HUES64 (cell line): ENCODE measurements at regions not wholly inside any gene's neighbourhood (a gene's known extent, or its start where the extent isn't known, plus 50 kb on each side); places are given as distances from the start of the nearest gene placed in this dataset.
"Not testable (repeated sequence)": the region's sequence is repeated elsewhere in the genome, so short reads cannot be mapped to it uniquely, and the experiment has no call there.

ENCODE experiments used
- H3K27ac ChIP-seq: 2 replicates; pipeline ENCODE4 v1.7.0; 2013; ENCODE audit warnings: low read depth, low read length, inconsistent platforms
- H3K27me3 ChIP-seq: 2 replicates; pipeline ENCODE4 v1.6.1; 2013; ENCODE audit warnings: mild to moderate bottlenecking, low read length; ENCODE audit not compliant: insufficient read depth
- H3K36me3 ChIP-seq: 2 replicates; pipeline ENCODE4 v1.6.1; 2013; ENCODE audit warnings: mild to moderate bottlenecking, low read length; ENCODE audit not compliant: insufficient read depth
- H3K4me1 ChIP-seq: 2 replicates; pipeline ENCODE4 v1.6.1; 2013; ENCODE audit warnings: mild to moderate bottlenecking, low read length, moderate library complexity; ENCODE audit not compliant: insufficient read depth
- H3K4me3 ChIP-seq: 2 replicates; pipeline ENCODE4 v1.5.1; 2013; ENCODE audit warnings: mild to moderate bottlenecking, low read length, moderate library complexity
- H3K9ac ChIP-seq: 2 replicates; pipeline ENCODE4 v1.6.1; 2013; ENCODE audit warnings: mild to moderate bottlenecking, low read depth, low read length
- H3K9me3 ChIP-seq: 2 replicates; pipeline ENCODE4 v1.6.1; 2013; ENCODE audit warnings: low read depth, low read length; ENCODE audit not compliant: insufficient read depth
- WGBS: fragments of 150-250, 120-280 bp; methylation state at CpG from one replicate; pipeline ENCODE4 v1.1.7; 2013; ENCODE audit warnings: missing lambda C conversion rate; 5-methylcytosine and 5-hydroxymethylcytosine counted together

DNA sequence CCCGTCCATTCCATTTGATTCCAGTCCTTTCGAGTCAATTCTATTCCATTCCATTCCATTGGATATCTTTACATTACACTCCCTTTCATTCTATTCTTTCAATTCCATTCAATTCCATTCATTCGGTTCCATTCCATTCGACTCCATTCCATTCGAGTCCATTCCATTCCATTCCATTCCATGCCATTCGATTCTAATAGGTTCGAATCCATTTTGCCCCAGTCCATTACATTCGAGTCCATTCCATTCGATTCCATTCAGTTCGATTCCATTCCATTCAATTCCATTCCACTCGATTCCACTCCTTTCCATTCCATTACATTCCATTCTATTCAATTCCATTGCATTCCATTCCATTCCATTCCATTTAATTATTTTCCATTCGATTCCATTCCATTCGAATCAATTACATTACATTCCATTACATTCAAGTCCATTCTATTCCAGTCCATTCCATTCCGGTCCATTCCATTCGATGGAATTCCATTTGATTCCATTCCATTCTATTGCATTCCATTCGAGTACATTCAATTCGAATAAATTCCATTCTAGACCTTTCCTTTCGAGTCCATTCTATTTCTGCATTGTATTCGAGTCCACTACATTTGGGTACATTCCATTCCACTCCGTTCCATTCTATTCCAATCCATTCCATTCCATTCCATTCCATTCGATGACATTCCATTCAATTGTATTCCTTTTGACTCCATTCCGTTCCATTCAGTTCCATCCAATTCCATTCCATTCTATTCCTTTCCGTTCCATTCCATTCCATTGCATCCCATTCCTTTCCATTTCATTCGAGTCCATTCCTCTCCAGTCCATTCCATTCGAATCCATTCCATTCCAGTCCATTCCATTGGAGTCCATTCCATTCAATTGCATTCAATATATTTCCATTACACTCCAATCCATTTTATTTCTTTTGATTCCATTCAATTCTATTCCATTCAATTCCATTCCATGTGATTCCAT lies 2604.8 kb upstream of the TPTE start:
- no peak overlapping the region for H3K27ac ChIP-seq
- H3K4me3 ChIP-seq: peak overlapping the region; percentile 1; the same call in 1 of the 2 replicates
- WGBS: 83% methylated on average over 25 of the region's 25 CpGs
- H3K9me3 ChIP-seq: no peaks in the 10 kb centered on the region
- H3K9ac ChIP-seq: no peak overlapping the region
- no peaks in the 10 kb centered on the region for H3K36me3 ChIP-seq
- no peaks in the 10 kb centered on the region for H3K4me1 ChIP-seq
- H3K27me3 ChIP-seq: no peaks in the 10 kb centered on the region

DNA sequence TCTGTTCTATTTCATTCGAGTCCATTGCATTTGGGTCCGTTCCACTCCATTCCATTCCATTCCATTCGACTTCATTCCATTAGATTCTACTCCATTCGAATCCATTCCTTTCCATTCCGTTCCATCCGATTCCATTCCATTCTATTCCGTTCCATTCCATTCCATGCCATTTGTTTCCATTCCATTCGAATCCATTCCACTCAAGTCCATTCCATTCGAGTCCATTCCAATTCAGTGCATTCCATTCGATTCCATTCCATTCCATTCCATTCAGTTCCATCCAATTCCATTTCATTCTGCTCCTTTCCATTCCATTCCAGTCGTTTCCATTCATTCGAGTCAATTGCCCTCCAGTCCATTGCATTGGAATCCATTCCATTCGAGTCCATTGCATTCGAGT lies 2603.7 kb upstream of the TPTE start:
- no peak overlapping the region for H3K9ac ChIP-seq
- H3K27ac ChIP-seq: no peak overlapping the region
- peak overlapping the region; percentile 1; the same call in 1 of the 2 replicates for H3K4me3 ChIP-seq
- WGBS: 81% methylated on average over 14 of the region's 14 CpGs
- H3K27me3 ChIP-seq: no peaks in the 10 kb centered on the region
- no peaks in the 10 kb centered on the region for H3K36me3 ChIP-seq
- H3K9me3 ChIP-seq: no peaks in the 10 kb centered on the region
- H3K4me1 ChIP-seq: no peaks in the 10 kb centered on the region

DNA sequence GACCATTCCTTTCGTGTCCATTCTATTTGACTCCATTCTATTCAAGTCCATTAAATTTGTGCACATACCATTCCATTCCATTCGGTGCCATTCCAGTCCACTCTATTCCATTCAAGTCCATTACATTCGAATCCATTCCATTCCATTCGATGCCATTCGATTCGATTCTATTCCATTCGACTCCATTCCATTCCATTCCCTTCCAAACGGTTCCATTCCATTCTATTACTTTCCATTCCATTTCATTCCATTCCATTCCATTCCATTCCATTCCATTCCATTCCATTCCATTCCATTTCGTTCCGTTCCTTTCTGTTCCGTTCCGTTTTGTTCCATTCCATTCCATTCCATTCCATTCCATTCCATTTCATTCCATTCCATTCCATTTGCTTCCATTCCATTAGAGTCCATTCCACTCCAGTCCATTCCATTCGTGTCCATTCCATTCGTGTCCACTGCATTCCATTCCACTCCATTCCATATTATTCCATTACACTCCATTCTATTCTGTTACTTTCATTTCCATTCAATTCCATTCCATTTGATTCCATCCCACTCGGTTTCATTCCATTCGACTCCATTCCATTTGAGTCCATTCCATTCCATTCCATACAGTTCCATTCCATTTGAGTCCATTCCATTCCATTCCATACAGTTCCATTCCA lies 2595.3 kb upstream of the TPTE start:
- not testable (repeated sequence) for H3K9me3 ChIP-seq

DNA sequence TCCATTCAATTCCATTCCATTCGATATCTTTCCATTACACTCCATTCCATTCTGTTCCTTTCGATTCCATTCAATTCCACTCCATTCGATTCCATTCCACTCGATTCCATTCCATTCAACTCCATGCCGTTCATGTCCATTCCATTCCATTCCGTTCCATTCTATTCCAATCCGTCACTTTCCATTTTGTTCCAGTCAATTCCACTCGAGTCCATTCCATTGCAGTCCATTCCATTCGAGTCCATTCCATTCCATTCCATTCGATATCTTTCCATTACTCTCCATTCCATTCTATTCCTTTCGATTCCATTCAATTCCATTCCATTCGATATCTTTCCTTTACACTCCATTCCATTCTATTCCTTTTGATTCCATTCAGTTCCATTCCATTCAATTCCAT lies 2592.9 kb upstream of the TPTE start:
- not testable (repeated sequence) for H3K27me3 ChIP-seq, H3K9ac ChIP-seq, H3K36me3 ChIP-seq, H3K4me3 ChIP-seq, H3K4me1 ChIP-seq, H3K27ac ChIP-seq, H3K9me3 ChIP-seq
- WGBS: 87% methylated on average over 12 of the region's 12 CpGs

More for the DNA sequence above, 2595.3 kb upstream of the TPTE start:
- H3K9ac ChIP-seq, H3K36me3 ChIP-seq, H3K27ac ChIP-seq, H3K4me1 ChIP-seq, H3K27me3 ChIP-seq: not testable (repeated sequence)
- WGBS: 81% methylated on average over 16 of the region's 16 CpGs
- peak overlapping the region; percentile 2; the same call in 1 of the 2 replicates for H3K4me3 ChIP-seq

DNA sequence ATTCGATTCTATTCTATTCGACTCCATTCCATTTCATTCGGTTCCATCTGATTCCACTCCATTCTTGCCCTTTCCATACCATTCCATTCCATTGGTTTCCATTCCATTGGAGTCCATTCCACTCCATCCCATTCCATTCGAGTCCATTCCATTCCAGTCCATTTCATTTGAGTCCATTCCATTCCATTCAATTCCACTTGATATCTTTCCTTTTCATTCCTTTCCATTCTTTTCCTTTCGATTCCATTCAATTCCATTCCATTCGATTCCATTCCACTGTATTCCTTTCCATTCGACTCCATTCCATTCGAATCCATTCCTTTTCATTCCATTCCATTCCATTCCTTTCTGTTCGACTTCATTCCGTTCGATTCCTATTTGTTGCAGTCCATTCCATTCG lies 2591.8 kb upstream of the TPTE start:
- H3K36me3 ChIP-seq, H3K27ac ChIP-seq, H3K27me3 ChIP-seq, H3K4me3 ChIP-seq, H3K9ac ChIP-seq, H3K4me1 ChIP-seq, H3K9me3 ChIP-seq: not testable (repeated sequence)
- 85% methylated on average over 12 of the region's 12 CpGs for WGBS

DNA sequence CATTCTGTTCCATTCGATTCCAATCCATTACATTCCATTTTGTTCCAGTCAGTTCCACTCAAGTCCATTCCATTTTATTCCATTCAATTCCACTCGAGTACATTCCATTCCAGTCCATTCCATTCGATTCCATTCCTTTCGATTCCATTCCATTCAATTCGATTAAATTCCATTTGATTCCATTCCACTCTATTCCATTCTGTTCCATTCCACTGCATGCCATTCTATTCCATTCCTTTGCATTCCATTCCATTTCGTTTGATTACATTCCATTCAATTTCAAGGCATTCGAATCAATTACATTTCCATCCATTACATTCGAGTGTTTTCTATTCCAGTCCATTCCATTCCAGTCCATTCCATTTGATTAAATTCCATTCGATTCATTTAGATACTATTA lies 2590.9 kb upstream of the TPTE start:
- WGBS: 76% methylated on average over 9 of the region's 9 CpGs
- not testable (repeated sequence) for H3K27ac ChIP-seq, H3K9me3 ChIP-seq

DNA sequence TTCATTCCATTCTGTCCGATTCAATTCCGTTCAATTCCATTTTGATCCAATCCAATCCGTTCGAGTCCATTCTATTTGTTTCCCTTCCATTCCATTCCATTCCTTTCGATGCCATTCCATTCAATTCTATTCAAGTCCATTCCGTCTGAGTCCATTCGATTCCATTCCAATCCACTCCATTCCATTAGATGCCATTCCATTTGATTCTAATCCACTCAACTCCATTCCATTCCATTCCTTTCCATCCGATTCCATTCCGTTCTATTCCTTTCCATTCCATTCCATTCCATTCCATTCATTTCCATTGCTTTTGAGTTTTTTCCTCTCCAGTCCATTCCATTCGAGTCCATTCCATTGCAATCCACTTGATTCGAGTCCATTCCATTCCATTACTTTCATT lies 2589.3 kb upstream of the TPTE start:
- 86% methylated on average over 11 of the region's 11 CpGs for WGBS

More for the DNA sequence above, 2590.9 kb upstream of the TPTE start:
- not testable (repeated sequence) for H3K36me3 ChIP-seq, H3K4me1 ChIP-seq, H3K27me3 ChIP-seq, H3K9ac ChIP-seq, H3K4me3 ChIP-seq

DNA sequence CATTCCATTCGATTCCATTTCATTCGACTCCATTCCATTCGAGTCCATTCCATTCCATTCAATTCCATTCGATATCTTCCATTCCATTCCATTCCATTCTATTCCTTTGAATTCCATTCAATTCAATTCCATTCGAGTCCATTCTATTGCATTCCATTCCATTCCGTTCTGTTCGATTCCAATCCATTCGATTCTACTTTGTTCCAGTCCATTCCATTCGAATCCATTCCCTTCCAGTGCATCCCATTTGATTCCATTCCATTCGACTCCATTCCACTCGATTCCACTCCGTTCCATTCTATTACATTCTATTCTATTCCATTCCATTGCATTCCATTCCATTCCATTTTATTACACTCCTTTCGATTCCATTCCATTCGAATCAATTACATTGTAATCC lies 2588.5 kb upstream of the TPTE start:
- H3K36me3 ChIP-seq, H3K4me3 ChIP-seq, H3K9ac ChIP-seq, H3K9me3 ChIP-seq, H3K4me1 ChIP-seq, H3K27ac ChIP-seq, H3K27me3 ChIP-seq: not testable (repeated sequence)
- 82% methylated on average over 14 of the region's 14 CpGs for WGBS

More for the DNA sequence above, 2589.3 kb upstream of the TPTE start:
- H3K4me1 ChIP-seq, H3K9me3 ChIP-seq, H3K27me3 ChIP-seq, H3K9ac ChIP-seq, H3K27ac ChIP-seq, H3K36me3 ChIP-seq: not testable (repeated sequence)
- H3K4me3 ChIP-seq: peak overlapping the region; percentile 0; the same call in 1 of the 2 replicates

DNA sequence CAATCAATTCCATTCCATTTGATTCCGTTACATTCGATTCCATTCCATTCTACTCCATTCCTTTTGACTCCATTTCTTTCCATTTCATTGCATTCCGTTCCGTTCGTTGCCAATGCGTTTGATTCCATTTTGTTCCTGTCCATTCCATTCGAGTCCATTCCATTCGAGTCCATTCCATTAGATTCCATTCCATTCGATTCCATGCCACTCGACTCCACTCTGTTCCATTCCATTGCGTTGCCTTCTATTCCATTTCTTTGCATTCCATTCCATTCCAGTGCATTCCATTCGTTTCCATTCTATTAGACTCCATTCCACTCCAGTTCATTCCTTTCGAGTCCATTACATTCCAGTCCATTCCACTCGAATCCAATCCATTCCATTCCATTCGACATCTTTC lies 2587.5 kb upstream of the TPTE start:
- H3K9me3 ChIP-seq: no peaks in the 10 kb centered on the region; the same call in 1 of the 2 replicates
- H3K27ac ChIP-seq: no peak overlapping the region
- H3K27me3 ChIP-seq: no peaks in the 10 kb centered on the region
- H3K4me1 ChIP-seq: no peaks in the 10 kb centered on the region
- no peak overlapping the region for H3K4me3 ChIP-seq
- H3K36me3 ChIP-seq: no peaks in the 10 kb centered on the region
- no peak overlapping the region for H3K9ac ChIP-seq
- WGBS: 88% methylated on average over 15 of the region's 15 CpGs

DNA sequence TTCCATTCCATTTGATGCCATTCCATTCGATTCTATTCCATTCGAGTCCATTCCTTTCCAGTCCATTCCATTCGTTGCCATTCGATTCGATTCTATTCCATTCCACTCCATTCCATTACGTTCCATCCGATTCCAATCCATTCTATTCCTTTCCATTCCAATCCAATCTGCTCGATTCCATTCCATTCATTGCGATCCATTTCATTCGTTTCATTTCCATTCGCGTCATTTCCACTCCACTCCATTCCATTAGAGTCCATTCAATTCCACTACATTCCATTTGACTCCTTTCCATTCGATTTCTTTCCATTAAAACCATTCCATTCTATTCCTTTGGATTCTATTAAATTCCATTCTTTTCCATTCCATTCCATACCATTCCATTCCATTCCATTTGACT lies 2584.1 kb upstream of the TPTE start:
- 90% methylated on average over 13 of the region's 13 CpGs for WGBS
- not testable (repeated sequence) for H3K4me1 ChIP-seq, H3K9ac ChIP-seq, H3K4me3 ChIP-seq, H3K27ac ChIP-seq, H3K36me3 ChIP-seq, H3K27me3 ChIP-seq, H3K9me3 ChIP-seq

DNA sequence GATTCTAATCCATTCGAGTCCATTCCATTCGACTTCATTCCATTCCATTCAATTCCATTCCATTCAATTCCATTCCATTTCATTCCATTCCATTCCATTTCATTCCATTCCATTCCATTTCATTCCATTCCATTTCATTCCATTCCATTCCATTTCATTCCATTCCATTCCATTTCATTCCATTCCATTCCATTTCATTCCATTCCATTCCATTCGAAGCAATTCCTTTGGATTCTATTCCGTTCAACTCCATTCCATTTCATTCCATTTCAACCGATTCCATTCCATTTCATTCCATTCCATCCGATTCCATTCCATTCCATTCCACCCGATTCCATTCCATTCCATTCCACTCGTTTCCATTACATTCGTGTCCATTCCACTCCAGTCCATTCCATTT lies 2583.2 kb upstream of the TPTE start:
- not testable (repeated sequence) for H3K4me1 ChIP-seq, H3K27me3 ChIP-seq, H3K9ac ChIP-seq, H3K9me3 ChIP-seq, H3K36me3 ChIP-seq, H3K27ac ChIP-seq
- peak overlapping the region; percentile 13; the same call in 1 of the 2 replicates for H3K4me3 ChIP-seq
- 84% methylated on average over 9 of the region's 9 CpGs for WGBS
